Loucy (cell line): ENCODE measurements at regions not wholly inside any gene's neighbourhood (a gene's known extent, or its start where the extent isn't known, plus 50 kb on each side); places are given as distances from the start of the nearest gene placed in this dataset.
A peak's percentile ranks its signal among the peaks of the same experiment; 100 is the strongest.

Experiments
- H2AFZ ChIP-seq: fragments of 200-600 bp; sonication (generic); 2 replicates; pipeline ENCODE4 v1.6.0; 2016; ENCODE audit warnings: antibody characterized with exemption, mild to moderate bottlenecking, low read length, moderate library complexity
- H3F3A ChIP-seq: fragments of 200-600 bp; 2 replicates; pipeline ENCODE4 v1.6.0; 2016; ENCODE audit warnings: antibody characterized with exemption, low read depth, mild to moderate bottlenecking
- H3K27me3 ChIP-seq: fragments of 200-600 bp; sonication (generic); 2 replicates; pipeline ENCODE4 v1.6.1; 2014; ENCODE audit warnings: low read length, mild to moderate bottlenecking; ENCODE audit not compliant: insufficient read depth, poor library complexity, severe bottlenecking
- H3K36me3 ChIP-seq: fragments of 200-600 bp; sonication (generic); 2 replicates; pipeline ENCODE4 v1.6.1; 2016; ENCODE audit warnings: low read length; ENCODE audit not compliant: insufficient read depth
- H3K4me1 ChIP-seq: fragments of 200-600 bp; sonication (generic); 2 replicates; pipeline ENCODE4 v1.5.1; 2014; ENCODE audit warnings: low read length, mild to moderate bottlenecking; ENCODE audit not compliant: insufficient read depth, poor library complexity, severe bottlenecking
- H3K4me2 ChIP-seq: fragments of 200-600 bp; sonication (generic); 2 replicates; pipeline ENCODE4 v1.6.0; 2014; ENCODE audit warnings: antibody characterized with exemption, low read length, low read depth, mild to moderate bottlenecking; ENCODE audit not compliant: poor library complexity, severe bottlenecking
- H3K4me3 ChIP-seq: fragments of 200-600 bp; sonication (generic); 2 replicates; pipeline ENCODE4 v1.5.1; 2014; ENCODE audit warnings: low read length, mild to moderate bottlenecking, mixed read lengths; ENCODE audit not compliant: poor library complexity, severe bottlenecking
- H3K79me2 ChIP-seq: fragments of 200-600 bp; sonication (generic); 2 replicates; pipeline ENCODE4 v1.6.1; 2014; ENCODE audit warnings: low read length; ENCODE audit not compliant: insufficient read depth
- H3K9ac ChIP-seq: fragments of 200-600 bp; sonication (generic); 2 replicates; pipeline ENCODE4 v1.6.0; 2014; ENCODE audit warnings: mild to moderate bottlenecking, low read depth, low read length, moderate library complexity; ENCODE audit not compliant: poor library complexity, severe bottlenecking
- H3K9me2 ChIP-seq: fragments of 200-600 bp; sonication (generic); replicated peaks from 2 replicates; pipeline ENCODE4 v1.6.1; 2016; ENCODE audit warnings: low read depth, low read length, mixed read lengths
- H3K9me3 ChIP-seq: fragments of 200-600 bp; sonication (generic); 2 replicates; pipeline ENCODE4 v1.6.1; 2014; ENCODE audit warnings: mild to moderate bottlenecking, antibody characterized with exemption, low read length, low read depth; ENCODE audit not compliant: insufficient read depth
- H4K20me1 ChIP-seq: fragments of 200-600 bp; sonication (generic); 2 replicates; pipeline ENCODE4 v1.6.0; 2014; ENCODE audit warnings: antibody characterized with exemption, low read length, mild to moderate bottlenecking; ENCODE audit not compliant: insufficient read depth, poor library complexity, severe bottlenecking
- CTCF ChIP-seq: fragments of 200-600 bp; sonication (generic); conservative IDR thresholded peaks from 2 replicates; pipeline ENCODE4 v1.5.1; 2014; ENCODE audit warnings: mild to moderate bottlenecking, antibody characterized with exemption, low read length
- EZH2phosphoT487 ChIP-seq: fragments of 200-600 bp; IDR thresholded peaks from 2 replicates; pipeline ENCODE4 v1.6.1; 2018; ENCODE audit warnings: antibody characterized with exemption, mild to moderate bottlenecking, moderate library complexity, borderline replicate concordance

GRCh38 chr15:53389271-53390037 is 370.0 kb downstream of the WDR72 start:
- Histone ChIP-seq H3K9me3 (no peaks in the 10 kb centered on the region), H3F3A (no peaks in the 10 kb centered on the region), H3K36me3 (no peaks in the 10 kb centered on the region), H3K4me2 (no peak overlapping the region), H3K4me1 (no peaks in the 10 kb centered on the region), H4K20me1 (no peaks in the 10 kb centered on the region), H3K9me2 (no peaks in the 10 kb centered on the region), H2AFZ (no peak overlapping the region), H3K79me2 (no peaks in the 10 kb centered on the region), H3K9ac (no peak overlapping the region), H3K4me3 (no peak overlapping the region), H3K27me3 (no peaks in the 10 kb centered on the region)
- no peak for TF ChIP-seq CTCF
- TF ChIP-seq EZH2phosphoT487, result no peak

GRCh38 chr15:53384417-53384816 is 375.0 kb downstream of the WDR72 start:
- Histone ChIP-seq H3K4me2 (no peak overlapping the region), H3K79me2 (no peaks in the 10 kb centered on the region), H3F3A (no peaks in the 10 kb centered on the region), H4K20me1 (no peaks in the 10 kb centered on the region), H3K9ac (no peak overlapping the region), H3K27me3 (no peaks in the 10 kb centered on the region), H3K36me3 (no peaks in the 10 kb centered on the region), H3K4me1 (no peaks in the 10 kb centered on the region), H2AFZ (0 out of 2 replicates have a peak overlapping the region, but pooled peaks have one; percentile 15), H3K9me2 (no peaks in the 10 kb centered on the region), H3K4me3 (no peak overlapping the region), H3K9me3 (no peaks in the 10 kb centered on the region)
- TF ChIP-seq EZH2phosphoT487 (no peak), CTCF (peak; percentile 68)

GRCh38 chr15:53378096-53378800 is 381.2 kb downstream of the WDR72 start:
- H2AFZ ChIP-seq, result no peak overlapping the region
- no peak overlapping the region for H3K4me3 ChIP-seq
- H3K27me3 ChIP-seq, result no peaks in the 10 kb centered on the region
- H3K4me2 ChIP-seq, result no peak overlapping the region
- no peaks in the 10 kb centered on the region for H3K79me2 ChIP-seq
- no peaks in the 10 kb centered on the region for H3K36me3 ChIP-seq
- no peak overlapping the region for H3K9ac ChIP-seq
- TF ChIP-seq CTCF (no peak), EZH2phosphoT487 (no peak)
- no peaks in the 10 kb centered on the region for H4K20me1 ChIP-seq
- no peaks in the 10 kb centered on the region for H3K9me2 ChIP-seq
- no peaks in the 10 kb centered on the region for H3K9me3 ChIP-seq
- no peaks in the 10 kb centered on the region for H3K4me1 ChIP-seq
- no peaks in the 10 kb centered on the region for H3F3A ChIP-seq
